Stimulated activated CD8-positive, alpha-beta memory T cell treated with anti-CD3 and anti-CD28 coated beads, Interleukin-7, amount 100 ng/mL, for 4 hours (primary cell): ENCODE measurements at regions not wholly inside any gene's neighbourhood (a gene's known extent, or its start where the extent isn't known, plus 50 kb on each side); places are given as distances from the start of the nearest gene placed in this dataset.

ENCODE experiments used
- DNase-seq, 2 donors: peaks; one replicate each; pipeline ENCODE4 v3.0.0-alpha.2; 2020; ENCODE audit warnings: low read depth in 2 of 2

- no peak for DNase-seq
These were observed 426.8 kb upstream of the CADM1 start for GRCh38 chr11:115930886-115931547.

GRCh38 chr11:115930291-115930690 lies 426.1 kb upstream of the CADM1 start:
- DNase-seq = no peak

GRCh38 chr11:115929618-115930129 lies 425.5 kb upstream of the CADM1 start:
- DNase-seq = no peak

DNA sequence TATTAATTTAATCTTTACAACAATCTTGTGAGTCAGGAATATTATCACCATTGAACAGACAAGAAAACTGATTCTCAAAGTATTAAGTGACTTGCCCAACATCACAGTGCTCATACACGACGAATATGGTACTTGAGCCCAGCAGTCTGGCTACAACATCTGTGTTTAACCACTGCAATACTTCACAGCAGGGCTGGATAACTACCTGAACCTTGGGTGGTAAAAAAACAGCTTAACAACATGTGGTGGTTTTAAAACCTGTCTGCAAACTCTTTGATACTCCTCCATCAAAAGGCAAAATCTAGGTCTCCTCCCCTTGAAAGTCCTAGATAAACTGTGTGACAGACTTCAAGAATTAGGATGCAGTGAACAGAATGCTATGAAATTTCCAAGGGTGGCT lies 424.6 kb upstream of the CADM1 start:
- no peak for DNase-seq

- no peak for DNase-seq
These were observed 423.7 kb upstream of the CADM1 start for GRCh38 chr11:115927823-115928329.

- DNase-seq = no peak
These were observed 422.4 kb upstream of the CADM1 start for GRCh38 chr11:115926601-115927000.

DNA sequence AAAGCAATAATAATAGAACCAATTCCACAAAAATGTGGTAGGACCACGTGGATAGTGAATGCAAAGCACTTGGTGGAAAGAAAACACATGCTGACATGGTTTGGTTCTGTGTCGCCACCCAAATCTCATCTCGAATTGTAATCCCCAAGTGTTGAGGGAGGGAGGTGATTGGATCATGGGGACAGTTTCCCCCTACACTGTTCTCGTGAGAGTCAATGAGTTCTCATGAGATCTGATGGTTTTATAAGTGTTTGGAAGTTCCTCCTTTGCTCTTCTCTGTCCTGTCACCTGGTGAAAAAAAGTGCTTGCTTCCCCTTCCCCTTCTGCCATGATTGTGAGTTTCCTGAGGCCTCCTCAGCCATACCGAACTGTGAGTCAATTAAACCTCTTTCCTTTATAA lies 421.9 kb upstream of the CADM1 start:
- DNase-seq = no peak

GRCh38 chr11:115925568-115926090 lies 421.4 kb upstream of the CADM1 start:
- DNase-seq = no peak

DNA sequence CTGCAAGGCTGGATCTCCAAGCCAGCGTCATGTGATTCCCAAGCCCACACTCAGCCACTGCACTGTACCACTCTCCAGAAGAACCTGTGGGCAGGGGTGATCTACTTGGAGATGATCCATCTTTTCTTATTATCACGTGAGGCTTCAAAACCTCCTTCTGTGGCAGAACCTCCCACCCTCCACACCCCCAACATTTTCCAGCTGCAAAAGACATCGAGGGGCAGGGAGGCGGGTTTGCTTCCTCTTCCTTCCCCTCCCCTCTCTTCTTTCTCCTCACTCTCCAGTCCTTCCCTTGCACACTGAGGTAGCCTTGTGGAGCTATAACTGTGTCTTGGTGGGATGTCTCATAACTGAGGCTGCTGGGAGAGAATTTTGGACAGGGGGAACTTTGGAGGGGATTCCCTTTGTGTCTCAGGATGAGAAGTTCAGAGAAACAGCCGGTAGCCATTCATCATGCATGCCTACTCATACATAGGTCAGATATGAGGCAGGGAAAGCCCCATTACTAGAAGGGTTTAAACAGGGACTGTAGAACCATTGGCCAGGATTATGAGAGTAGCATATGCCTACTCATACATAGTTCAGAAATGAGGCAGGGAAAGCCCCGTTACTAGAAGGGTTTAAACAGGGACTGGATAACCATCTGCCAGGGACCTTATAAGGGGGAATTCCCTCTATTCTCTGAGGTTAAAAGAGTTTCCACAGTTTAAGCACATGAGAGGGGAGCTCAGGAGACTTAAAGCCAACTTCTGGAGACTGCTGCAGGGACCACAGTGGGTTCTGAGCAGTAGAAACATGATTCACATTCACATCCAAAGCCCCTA lies 420.7 kb upstream of the CADM1 start:
- no peak for DNase-seq

- no peak for DNase-seq
These were observed 418.7 kb upstream of the CADM1 start for GRCh38 chr11:115922876-115923275.

DNA sequence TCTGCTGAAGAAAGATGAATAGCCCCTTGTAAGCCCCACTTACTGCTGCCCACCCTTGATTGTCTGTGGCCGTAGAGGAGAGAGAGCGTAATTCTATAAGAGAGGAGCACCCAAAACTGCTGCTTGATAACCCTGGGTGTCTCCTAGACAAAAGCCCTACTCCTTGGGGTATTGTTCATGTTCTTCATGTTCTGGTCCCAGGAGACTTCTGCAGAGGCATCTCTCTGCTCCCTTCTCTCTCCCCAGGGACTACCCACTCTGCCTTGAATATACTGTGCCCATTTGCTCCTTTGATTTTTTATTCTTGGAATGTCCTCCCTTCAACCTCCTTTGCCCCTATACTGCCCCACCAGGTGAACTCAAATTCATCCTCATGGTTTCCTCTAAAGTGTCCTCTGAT lies 417.8 kb upstream of the CADM1 start:
- DNase-seq = no peak

- no peak for DNase-seq
These were observed 417.3 kb upstream of the CADM1 start for GRCh38 chr11:115921540-115921939.

- DNase-seq = no peak
These were observed 416.7 kb upstream of the CADM1 start for GRCh38 chr11:115920841-115921480.

DNA sequence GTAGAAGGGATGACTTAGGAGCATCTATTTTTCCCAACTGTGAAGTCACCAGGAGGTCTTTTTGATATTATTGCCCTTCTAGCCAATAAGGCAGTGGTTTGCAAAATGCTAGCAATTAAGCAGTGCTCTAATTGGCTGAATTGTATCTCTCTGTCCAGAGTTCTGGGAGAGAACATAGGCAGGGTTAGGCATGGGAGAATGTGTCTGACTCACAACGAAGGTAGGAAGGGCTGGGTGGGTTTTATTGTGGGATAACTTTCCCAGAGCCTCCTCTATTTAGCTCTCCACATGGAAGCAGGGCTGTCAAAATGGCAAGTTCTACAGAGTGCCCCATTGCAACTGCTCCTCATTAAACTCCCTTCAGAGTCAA lies 415.9 kb upstream of the CADM1 start:
- DNase-seq = no peak

GRCh38 chr11:115919341-115920091 lies 415.3 kb upstream of the CADM1 start:
- DNase-seq = no peak

DNA sequence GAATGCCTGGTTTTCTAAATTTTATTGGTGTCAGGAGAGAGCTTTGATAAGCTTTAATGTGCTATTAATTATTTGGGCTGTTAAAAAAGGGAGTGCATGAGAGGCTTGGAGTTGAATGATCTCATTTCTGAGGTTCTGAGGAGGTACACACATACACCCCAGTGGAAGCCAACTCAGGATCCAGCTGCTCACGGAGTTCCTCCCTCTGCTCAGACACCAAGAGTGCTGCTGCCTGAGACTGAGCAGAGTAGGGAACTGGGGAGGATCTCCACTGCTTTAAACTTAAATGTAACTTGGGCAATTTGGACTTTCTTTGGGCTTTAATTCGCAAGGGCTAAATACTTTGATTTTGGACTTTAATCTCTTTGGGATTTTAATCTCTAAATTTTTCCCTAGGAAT lies 414.4 kb upstream of the CADM1 start:
- no peak for DNase-seq

DNA sequence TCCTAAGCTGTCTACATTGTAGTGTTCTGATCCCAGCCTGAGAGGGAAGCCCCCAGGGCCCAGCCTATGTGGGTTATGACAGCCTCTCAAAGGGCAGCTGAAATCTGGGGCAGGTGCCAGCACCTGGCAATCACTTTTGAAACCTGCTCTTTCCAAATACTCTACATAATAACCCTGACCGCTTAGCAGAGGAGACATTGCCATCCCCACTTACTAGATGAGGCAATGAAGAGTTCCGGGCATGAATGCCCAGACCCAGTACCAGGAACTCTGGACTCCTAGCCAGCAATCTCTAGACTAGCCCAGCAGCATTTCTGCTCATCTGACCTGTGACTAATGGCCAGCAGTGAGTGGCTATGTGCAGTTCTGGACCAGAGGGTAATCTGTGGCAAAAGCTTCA lies 412.4 kb upstream of the CADM1 start:
- DNase-seq = no peak

- no peak for DNase-seq
These were observed 408.3 kb upstream of the CADM1 start for GRCh38 chr11:115912484-115912945.

DNA sequence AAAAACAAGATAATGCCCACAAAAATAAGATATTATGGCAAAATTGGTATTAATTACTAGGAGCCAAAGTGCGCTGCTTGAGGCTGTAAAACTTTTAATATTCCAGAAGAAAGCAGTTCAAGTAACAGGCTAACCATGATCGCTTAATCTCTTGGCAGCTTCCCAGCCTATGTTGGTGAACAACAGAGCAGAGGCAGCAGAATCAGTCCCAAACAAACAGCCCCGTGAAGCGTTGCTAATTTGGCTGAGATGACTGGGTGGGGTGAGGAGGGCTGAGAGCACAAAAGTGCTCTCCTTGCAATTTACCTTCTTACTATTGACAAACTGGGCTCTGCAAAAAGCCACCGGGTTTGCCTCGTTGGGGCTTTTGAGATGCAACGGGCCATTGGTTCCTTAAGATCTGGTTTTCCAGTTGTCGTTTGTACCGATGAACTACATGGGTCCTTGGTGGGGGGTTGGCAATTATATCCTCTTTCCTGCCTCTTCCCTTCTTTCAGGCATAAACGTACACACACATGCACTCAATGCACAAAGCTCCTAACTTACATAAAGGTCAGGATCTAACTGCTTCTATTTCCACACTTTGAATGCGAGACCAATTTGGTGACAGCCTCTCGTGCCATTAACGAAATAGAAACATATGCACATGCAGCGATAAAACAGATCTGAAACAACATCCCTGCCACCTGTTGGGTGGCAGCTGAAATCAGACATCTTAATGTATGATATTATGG lies 407.6 kb upstream of the CADM1 start:
- no peak for DNase-seq

DNA sequence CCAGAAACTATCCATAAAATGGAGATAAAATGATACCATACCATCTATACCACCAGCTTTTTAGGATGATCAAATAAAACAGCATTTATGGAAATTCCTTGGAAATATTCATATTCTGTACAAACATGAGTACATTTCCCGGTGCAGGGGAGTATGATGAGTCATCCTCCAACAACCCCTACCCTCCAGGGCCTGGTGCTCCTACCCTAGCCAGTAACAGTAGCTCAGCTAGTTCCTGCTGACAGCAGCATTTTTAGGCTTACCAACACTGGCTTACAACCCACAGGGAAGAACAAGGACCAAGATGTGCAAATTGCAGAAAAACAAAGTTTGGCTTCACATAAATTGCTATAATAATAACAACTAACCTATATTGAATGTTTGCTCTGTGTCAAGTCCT lies 406.2 kb upstream of the CADM1 start:
- DNase-seq = no peak

- DNase-seq = no peak
These were observed 402.0 kb upstream of the CADM1 start for GRCh38 chr11:115906171-115906570.
